Gastrocnemius medialis (tissue), 4 donors: ENCODE measurements at regions not wholly inside any gene's neighbourhood (a gene's known extent, or its start where the extent isn't known, plus 50 kb on each side); places are given as distances from the start of the nearest gene placed in this dataset.

ENCODE experiments used
- ATAC-seq, 2 donors: fragments of 150-250 bp; one replicate each; pipeline ENCODE4 v1.9.1; 2016
- DNase-seq, 2 donors: peaks; one replicate each; pipeline ENCODE4 v3.0.0-alpha.2; 2019
- H3K27ac ChIP-seq, 4 donors: fragments of 200-600 bp; sonication (generic); 1 replicate in 1 of 4; 2 replicates in 3 of 4; pipeline ENCODE4 v1.5.1; 2016 to 2018; ENCODE audit warnings: mild to moderate bottlenecking in 2 of 4, moderate library complexity in 1 of 4
- H3K27me3 ChIP-seq, 3 donors: fragments of 200-600 bp; sonication (generic) in 2 of 3; 1 replicate in 1 of 3; 2 replicates in 2 of 3; pipeline versions ENCODE4 v1.5.1 to v1.6.0; 2016 to 2019; ENCODE audit warnings: mild to moderate bottlenecking in 1 of 3, moderate library complexity in 1 of 3
- H3K36me3 ChIP-seq, 2 donors: fragments of 200-600 bp; sonication (generic) in 1 of 2; one replicate each; pipeline ENCODE4 v1.5.1; 2017 to 2018
- H3K4me1 ChIP-seq, 2 donors: fragments of 200-600 bp; sonication (generic) in 1 of 2; one replicate each; pipeline ENCODE4 v1.5.1; 2016 to 2017; ENCODE audit warnings: mild to moderate bottlenecking in 2 of 2
- H3K4me3 ChIP-seq, 4 donors: fragments of 200-600 bp; sonication (generic) in 3 of 4; 1 replicate in 1 of 4; 2 replicates in 3 of 4; pipeline ENCODE4 v1.5.1; 2016 to 2019; ENCODE audit warnings: mild to moderate bottlenecking in 2 of 4
- H3K9me3 ChIP-seq, 3 donors: fragments of 200-600 bp; sonication (generic) in 2 of 3; 1 replicate in 1 of 3; 2 replicates in 2 of 3; pipeline ENCODE4 v1.5.1; 2016 to 2019
- POLR2A ChIP-seq, 2 donors: fragments of 450-650 bp; IDR thresholded peaks; one replicate each; pipeline ENCODE4 v1.6.1; 2017; ENCODE audit warnings: antibody characterized with exemption in 2 of 2, mild to moderate bottlenecking in 2 of 2, moderate library complexity in 2 of 2
- in situ Hi-C, 4 donors: fragments of 200-750 bp; cut with MboI; loops; one replicate each; pipeline versions ENCODE4 v1.15.0 to v1.8.0; 2017; ENCODE audit warnings: low sequenced_read_pairs in 4 of 4
- intact Hi-C: fragments of 100-400 bp; cut with DNase I; formaldehyde crosslinking; loops from one replicate; pipeline ENCODE4 v1.15.1; 2023; ENCODE audit warnings: low total_unique reads
- TF ChIP-seq, protein P1 (sequence below), 5 experiments: fragments of 450-650 bp in 3 of 5; fragments of 200-600 bp in 2 of 5; sonication (generic) in 2 of 5; IDR thresholded peaks in 4 of 5; conservative IDR thresholded peaks in 1 of 5; 1 replicate in 4 of 5; 2 replicates in 1 of 5; pipeline ENCODE4 v1.5.1; 2016 to 2019; ENCODE audit warnings: antibody characterized with exemption in 5 of 5, mild to moderate bottlenecking in 3 of 5, moderate library complexity in 3 of 5

GRCh38 chr17:34760931-34761495, 181.6 kb downstream of the TMEM132E start:
- in situ Hi-C loops = no loop called here
- ATAC-seq = no peak
- Histone ChIP-seq H3K36me3 (no peaks in the 10 kb centered on the region), H3K9me3 (no peaks in the 10 kb centered on the region), H3K4me3 (no peak overlapping the region), H3K27me3 (no peaks in the 10 kb centered on the region), H3K4me1 (peaks cover 0 to 6% of the 10 kb centered on the region in 2 donors), H3K27ac (no peak overlapping the region)
- no peak for DNase-seq
- no peak for TF ChIP-seq POLR2A (IDR thresholded peaks at IDR 0.05)
- TF ChIP-seq, protein P1, sequence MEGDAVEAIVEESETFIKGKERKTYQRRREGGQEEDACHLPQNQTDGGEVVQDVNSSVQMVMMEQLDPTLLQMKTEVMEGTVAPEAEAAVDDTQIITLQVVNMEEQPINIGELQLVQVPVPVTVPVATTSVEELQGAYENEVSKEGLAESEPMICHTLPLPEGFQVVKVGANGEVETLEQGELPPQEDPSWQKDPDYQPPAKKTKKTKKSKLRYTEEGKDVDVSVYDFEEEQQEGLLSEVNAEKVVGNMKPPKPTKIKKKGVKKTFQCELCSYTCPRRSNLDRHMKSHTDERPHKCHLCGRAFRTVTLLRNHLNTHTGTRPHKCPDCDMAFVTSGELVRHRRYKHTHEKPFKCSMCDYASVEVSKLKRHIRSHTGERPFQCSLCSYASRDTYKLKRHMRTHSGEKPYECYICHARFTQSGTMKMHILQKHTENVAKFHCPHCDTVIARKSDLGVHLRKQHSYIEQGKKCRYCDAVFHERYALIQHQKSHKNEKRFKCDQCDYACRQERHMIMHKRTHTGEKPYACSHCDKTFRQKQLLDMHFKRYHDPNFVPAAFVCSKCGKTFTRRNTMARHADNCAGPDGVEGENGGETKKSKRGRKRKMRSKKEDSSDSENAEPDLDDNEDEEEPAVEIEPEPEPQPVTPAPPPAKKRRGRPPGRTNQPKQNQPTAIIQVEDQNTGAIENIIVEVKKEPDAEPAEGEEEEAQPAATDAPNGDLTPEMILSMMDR (IDR thresholded peaks at IDR 0.05 in 4 of 5, conservative IDR thresholded peaks at IDR 0.05 in 1 of 5) = no peak
- intact Hi-C loops = no loop called here

DNA sequence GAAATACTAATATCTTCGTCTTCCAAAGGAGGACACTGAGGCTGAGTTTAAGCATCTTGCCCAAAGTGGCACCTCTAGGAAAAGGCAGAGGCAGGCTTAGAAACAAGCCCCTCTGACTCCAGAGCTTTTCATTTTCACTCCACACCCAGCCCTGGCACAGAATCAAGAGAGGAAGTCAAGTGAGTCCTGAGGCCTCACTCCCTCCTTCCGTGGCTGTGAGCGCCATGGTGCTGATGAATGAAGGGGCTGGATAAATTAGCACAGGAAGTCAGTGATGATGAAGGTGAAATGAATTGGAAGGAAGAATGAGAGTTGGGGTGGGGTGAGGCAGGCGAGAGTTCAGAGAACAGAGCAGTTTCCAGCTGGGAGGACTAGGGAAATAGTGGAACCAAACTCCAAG, 179.3 kb downstream of the TMEM132E start:
- ATAC-seq = no peak
- Histone ChIP-seq H3K36me3 (no peaks in the 10 kb centered on the region), H3K27ac (no peak overlapping the region), H3K4me1 (peaks cover 0 to 6% of the 10 kb centered on the region in 2 donors), H3K27me3 (no peaks in the 10 kb centered on the region), H3K4me3 (no peak overlapping the region), H3K9me3 (no peaks in the 10 kb centered on the region)
- in situ Hi-C loops = no loop called here
- no peak for TF ChIP-seq POLR2A (IDR thresholded peaks at IDR 0.05)
- TF ChIP-seq, protein P1 (IDR thresholded peaks at IDR 0.05 in 4 of 5, conservative IDR thresholded peaks at IDR 0.05 in 1 of 5) = no peak
- intact Hi-C loops = no loop called here
- DNase-seq = no peak

DNA sequence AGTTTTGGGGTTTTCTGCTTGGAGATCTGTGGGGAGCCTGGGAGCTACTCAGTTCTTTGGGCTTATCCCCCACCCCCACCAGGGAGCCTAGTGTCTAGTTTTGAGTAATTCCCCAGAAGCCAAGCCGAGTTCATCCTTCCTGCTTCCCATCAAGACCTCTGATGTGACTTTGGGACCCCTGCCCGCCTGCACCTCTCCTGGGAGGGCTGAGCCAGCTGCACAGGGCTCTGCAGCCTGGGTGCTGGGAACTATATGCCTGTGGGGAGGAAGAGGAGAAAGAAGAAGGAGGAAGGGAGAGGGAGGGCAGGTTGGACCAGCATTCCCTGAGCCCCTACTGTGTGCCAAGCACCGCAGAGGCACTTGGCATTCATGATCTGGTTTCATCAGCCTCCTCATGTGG, 178.9 kb downstream of the TMEM132E start:
- no peak for ATAC-seq
- intact Hi-C loops = no loop called here

GRCh38 chr17:34757611-34758010, 178.2 kb downstream of the TMEM132E start:
- no peak overlapping the region for H3K4me3 ChIP-seq
- in situ Hi-C loops (no loop called here), intact Hi-C loops (no loop called here)
- TF ChIP-seq, protein P1 (IDR thresholded peaks at IDR 0.05 in 4 of 5, conservative IDR thresholded peaks at IDR 0.05 in 1 of 5) = no peak
- TF ChIP-seq POLR2A (IDR thresholded peaks at IDR 0.05) = no peak
- no peaks in the 10 kb centered on the region for H3K27me3 ChIP-seq
- peaks cover 0 to 6% of the 10 kb centered on the region in 2 donors for H3K4me1 ChIP-seq
- H3K27ac ChIP-seq = no peak overlapping the region
- ATAC-seq = no peak
- no peaks in the 10 kb centered on the region for H3K36me3 ChIP-seq
- no peak for DNase-seq
- no peaks in the 10 kb centered on the region for H3K9me3 ChIP-seq

More for the DNA sequence above, 178.9 kb downstream of the TMEM132E start:
- Histone ChIP-seq H3K4me1 (peaks cover 0 to 6% of the 10 kb centered on the region in 2 donors), H3K27ac (no peak overlapping the region), H3K27me3 (no peaks in the 10 kb centered on the region), H3K9me3 (no peaks in the 10 kb centered on the region), H3K4me3 (no peak overlapping the region), H3K36me3 (no peaks in the 10 kb centered on the region)
- DNase-seq = no peak
- in situ Hi-C loops = no loop called here
- TF ChIP-seq, protein P1 (IDR thresholded peaks at IDR 0.05 in 4 of 5, conservative IDR thresholded peaks at IDR 0.05 in 1 of 5) = no peak
- TF ChIP-seq POLR2A (IDR thresholded peaks at IDR 0.05) = no peak

DNA sequence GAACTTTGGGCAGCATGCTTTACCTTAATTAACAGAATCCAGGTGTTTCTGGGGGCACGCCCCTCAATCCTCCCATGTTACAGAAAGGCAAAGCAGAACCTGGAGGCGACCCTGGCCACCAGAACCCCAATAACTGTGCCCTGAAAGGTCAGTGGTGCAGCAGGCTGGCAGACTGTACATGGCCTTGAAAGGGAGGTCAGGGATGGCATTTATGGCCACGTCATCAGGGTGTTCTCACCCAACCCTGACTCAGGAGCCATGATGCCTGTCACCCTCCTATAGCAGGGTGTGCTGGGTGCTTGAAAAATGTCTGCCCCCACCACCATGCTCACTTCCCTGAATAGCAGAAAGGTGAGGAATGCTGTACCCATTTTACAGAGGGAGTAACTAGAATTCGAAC, 177.7 kb downstream of the TMEM132E start:
- TF ChIP-seq, protein P1 (IDR thresholded peaks at IDR 0.05 in 4 of 5, conservative IDR thresholded peaks at IDR 0.05 in 1 of 5) = no peak
- no peak for TF ChIP-seq POLR2A (IDR thresholded peaks at IDR 0.05)
- no peaks in the 10 kb centered on the region for H3K9me3 ChIP-seq
- H3K4me1 ChIP-seq = peaks cover 0 to 6% of the 10 kb centered on the region in 2 donors
- in situ Hi-C loops = no loop called here
- no peak for ATAC-seq
- intact Hi-C loops = no loop called here
- no peak overlapping the region for H3K27ac ChIP-seq
- no peak overlapping the region for H3K4me3 ChIP-seq
- no peaks in the 10 kb centered on the region for H3K27me3 ChIP-seq
- no peaks in the 10 kb centered on the region for H3K36me3 ChIP-seq
- no peak for DNase-seq
